Epidermal melanocyte (primary cell): ENCODE measurements at regions not wholly inside any gene's neighbourhood (a gene's known extent, or its start where the extent isn't known, plus 50 kb on each side); places are given as distances from the start of the nearest gene placed in this dataset.

Experiments used
- DNase-seq: peaks from one replicate; pipeline ENCODE4 v3.0.0; 2011; ENCODE audit warnings: low spot score; ENCODE audit not compliant: insufficient read length

GRCh38 chr5:7012057-7012456 is 298.8 kb downstream of the TENT4A start:
- DNase-seq, result no peak

- DNase-seq, result no peak
Observed at GRCh38 chr5:7014611-7015010, 301.4 kb downstream of the TENT4A start.

GRCh38 chr5:7015586-7016256 is 302.5 kb downstream of the TENT4A start:
- no peak for DNase-seq

- DNase-seq, result no peak
Observed at GRCh38 chr5:7016999-7017747, 303.9 kb downstream of the TENT4A start.

- no peak for DNase-seq
Observed at GRCh38 chr5:7018198-7018597, 305.0 kb downstream of the TENT4A start.

GRCh38 chr5:7018601-7019000 is 305.4 kb downstream of the TENT4A start:
- no peak for DNase-seq

- DNase-seq, result no peak
Observed at GRCh38 chr5:7036192-7036835, 323.1 kb downstream of the TENT4A start.

GRCh38 chr5:7039074-7039473 is 325.8 kb downstream of the TENT4A start:
- DNase-seq, result no peak

GRCh38 chr5:7040111-7040510 is 326.9 kb downstream of the TENT4A start:
- no peak for DNase-seq

- DNase-seq, result no peak
Observed at GRCh38 chr5:7043797-7044196, 330.6 kb downstream of the TENT4A start.

GRCh38 chr5:7047511-7048261 is 334.5 kb downstream of the TENT4A start:
- DNase-seq, result no peak

GRCh38 chr5:7050986-7051385 is 337.8 kb downstream of the TENT4A start:
- no peak for DNase-seq

GRCh38 chr5:7053125-7053524 is 339.9 kb downstream of the TENT4A start:
- no peak for DNase-seq

- DNase-seq, result no peak
Observed at GRCh38 chr5:7053528-7054209, 340.4 kb downstream of the TENT4A start.

- DNase-seq, result no peak
Observed at GRCh38 chr5:7066471-7067235, 329.3 kb upstream of the ADCY2 start.

GRCh38 chr5:7068156-7068555 is 327.8 kb upstream of the ADCY2 start:
- DNase-seq, result no peak

GRCh38 chr5:7068899-7069298 is 327.0 kb upstream of the ADCY2 start:
- DNase-seq, result no peak

GRCh38 chr5:7072188-7072587 is 323.8 kb upstream of the ADCY2 start:
- DNase-seq, result no peak

- DNase-seq, result no peak
Observed at GRCh38 chr5:7073666-7074065, 322.3 kb upstream of the ADCY2 start.

- DNase-seq, result no peak
Observed at GRCh38 chr5:7074176-7074575, 321.8 kb upstream of the ADCY2 start.

GRCh38 chr5:7075470-7075869 is 320.5 kb upstream of the ADCY2 start:
- DNase-seq, result no peak
